A673 (cell line): ENCODE measurements at regions not wholly inside any gene's neighbourhood (a gene's known extent, or its start where the extent isn't known, plus 50 kb on each side); places are given as distances from the start of the nearest gene placed in this dataset.

Experiments
- EZH2 ChIP-seq: fragments of 200-600 bp; sonication (generic); IDR thresholded peaks from 2 replicates; pipeline ENCODE4 v1.6.1; 2017; ENCODE audit warnings: borderline replicate concordance, low read depth, mild to moderate bottlenecking, mixed read lengths, antibody characterized with exemption, low read length; ENCODE audit not compliant: poor library complexity, severe bottlenecking
- TF ChIP-seq, protein P1 (sequence below): fragments of 300-800, 200-600 bp; sonication (generic); conservative IDR thresholded peaks from 2 replicates; pipeline ENCODE4 v1.5.1; 2017; ENCODE audit warnings: low read depth, mild to moderate bottlenecking, antibody characterized with exemption, low read length, moderate library complexity, mixed read lengths

DNA sequence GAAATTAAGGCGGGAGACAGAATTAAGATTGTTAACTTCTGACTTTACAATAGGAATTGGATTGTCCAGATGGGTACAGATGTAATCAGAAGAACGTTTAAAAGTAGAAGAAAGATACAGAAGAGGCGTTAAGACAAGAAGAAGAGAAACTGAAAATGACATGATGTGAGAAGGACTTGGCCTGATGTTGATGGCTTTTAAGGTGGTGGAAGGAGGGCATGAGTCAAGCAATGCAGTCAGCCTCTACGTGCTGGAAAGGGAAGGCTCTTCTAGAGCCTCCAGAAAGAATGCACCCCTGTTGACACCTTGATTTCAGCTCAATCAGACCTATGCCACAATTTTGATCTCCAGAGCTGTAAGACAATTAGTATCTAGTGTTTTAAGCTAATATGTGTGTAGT is 466.9 kb upstream of the LRRC4C start:
- TF ChIP-seq, protein P1, sequence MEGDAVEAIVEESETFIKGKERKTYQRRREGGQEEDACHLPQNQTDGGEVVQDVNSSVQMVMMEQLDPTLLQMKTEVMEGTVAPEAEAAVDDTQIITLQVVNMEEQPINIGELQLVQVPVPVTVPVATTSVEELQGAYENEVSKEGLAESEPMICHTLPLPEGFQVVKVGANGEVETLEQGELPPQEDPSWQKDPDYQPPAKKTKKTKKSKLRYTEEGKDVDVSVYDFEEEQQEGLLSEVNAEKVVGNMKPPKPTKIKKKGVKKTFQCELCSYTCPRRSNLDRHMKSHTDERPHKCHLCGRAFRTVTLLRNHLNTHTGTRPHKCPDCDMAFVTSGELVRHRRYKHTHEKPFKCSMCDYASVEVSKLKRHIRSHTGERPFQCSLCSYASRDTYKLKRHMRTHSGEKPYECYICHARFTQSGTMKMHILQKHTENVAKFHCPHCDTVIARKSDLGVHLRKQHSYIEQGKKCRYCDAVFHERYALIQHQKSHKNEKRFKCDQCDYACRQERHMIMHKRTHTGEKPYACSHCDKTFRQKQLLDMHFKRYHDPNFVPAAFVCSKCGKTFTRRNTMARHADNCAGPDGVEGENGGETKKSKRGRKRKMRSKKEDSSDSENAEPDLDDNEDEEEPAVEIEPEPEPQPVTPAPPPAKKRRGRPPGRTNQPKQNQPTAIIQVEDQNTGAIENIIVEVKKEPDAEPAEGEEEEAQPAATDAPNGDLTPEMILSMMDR = no peak
- no peak for TF ChIP-seq EZH2
